ENCODE measurements at regions not wholly inside any gene's neighbourhood (a gene's known extent, or its start where the extent isn't known, plus 50 kb on each side); places are given as distances from the start of the nearest gene placed in this dataset.

- no peak for TF ChIP-seq CTCF (IDR thresholded peaks at IDR 0.05; ENCODE audit: low read depth, low read length, poor library complexity, severe bottlenecking)
- no peak for TF ChIP-seq EZH2phosphoT487 (IDR thresholded peaks at IDR 0.05; ENCODE audit: borderline replicate concordance, low read length)
Measured at GRCh38 chr3:23735535-23736326, 70.0 kb upstream of the UBE2E1 start.
